HG03354 (cell line): ENCODE measurements at regions not wholly inside any gene's neighbourhood (a gene's known extent, or its start where the extent isn't known, plus 50 kb on each side); places are given as distances from the start of the nearest gene placed in this dataset.
"Not testable (repeated sequence)": the region's sequence is repeated elsewhere in the genome, so short reads cannot be mapped to it uniquely, and the experiment has no call there.

ENCODE experiments used
- ATAC-seq: cut with Tn5 transposase; IDR thresholded peaks from one replicate; pipeline ENCODE4 v1.9.1; 2021; ENCODE audit warnings: mild to moderate bottlenecking; ENCODE audit not compliant: unreplicated experiment, poor library complexity, severe bottlenecking

DNA sequence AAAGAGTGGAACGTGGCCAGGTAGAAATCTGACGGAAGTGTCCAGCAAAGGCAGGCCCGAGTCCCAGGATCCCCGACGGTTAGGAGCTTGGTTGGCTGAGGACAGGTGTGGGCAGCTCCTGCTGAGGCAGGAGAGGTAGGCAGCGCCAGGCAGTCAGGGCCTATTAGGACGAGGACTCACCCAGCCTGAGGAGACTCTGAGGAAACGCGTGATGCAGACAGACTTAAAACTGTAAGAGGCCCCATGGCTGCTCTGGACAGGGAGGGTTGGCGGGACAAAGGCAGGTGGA, 255.7 kb upstream of the SFSWAP start:
- no peak for ATAC-seq

- ATAC-seq, result no peak
Observed at GRCh38 chr12:131455581-131456110, 255.2 kb upstream of the SFSWAP start.

DNA sequence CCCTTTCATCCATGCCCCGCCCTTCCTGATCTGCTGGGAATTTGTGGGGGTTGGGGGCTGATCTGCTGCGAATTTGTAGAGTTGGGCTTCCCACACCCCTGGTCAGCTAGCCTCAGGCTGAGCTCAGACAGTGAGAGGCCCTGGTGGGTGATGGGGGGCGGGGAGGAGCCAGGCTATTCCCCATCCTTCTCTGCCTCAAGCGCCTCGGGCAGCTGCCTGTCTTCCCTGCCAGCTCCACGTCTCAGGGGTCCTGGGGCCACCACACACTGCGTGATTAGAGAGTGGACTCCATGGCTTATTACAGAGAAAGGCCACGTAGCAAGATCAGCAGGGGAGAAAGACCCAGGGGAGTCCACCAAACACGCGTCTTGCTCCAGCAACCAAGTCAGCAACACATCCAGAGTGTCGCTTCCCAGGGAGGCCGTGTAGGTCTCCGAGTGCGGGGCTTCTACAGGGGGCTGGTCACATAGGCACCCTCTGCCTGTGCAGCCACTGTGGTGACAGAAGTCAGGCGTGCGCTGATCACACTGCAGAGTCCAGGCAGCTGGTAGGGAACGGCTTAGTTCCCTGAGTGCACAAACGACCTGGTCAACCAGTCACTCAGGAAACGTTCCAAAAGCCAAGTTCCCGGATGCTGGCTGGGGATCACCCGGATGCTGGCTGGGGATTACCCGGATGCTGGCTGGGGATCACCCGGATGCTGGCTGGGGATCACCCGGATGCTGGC, 254.4 kb upstream of the SFSWAP start:
- no peak for ATAC-seq

DNA sequence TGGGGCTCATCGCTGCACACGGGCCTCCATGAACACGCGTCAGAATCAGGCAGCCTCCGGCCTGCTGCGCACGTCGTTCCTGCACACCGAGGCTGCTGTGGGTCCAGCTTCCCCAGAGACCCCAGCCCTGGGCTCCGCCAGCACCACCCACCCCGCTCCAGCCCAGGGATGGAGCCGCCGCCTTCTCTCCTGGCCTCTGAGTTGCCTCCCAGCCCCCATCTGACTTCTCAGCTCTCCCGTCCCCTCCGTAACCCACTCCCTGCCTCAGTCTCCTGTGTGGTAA, 253.9 kb upstream of the SFSWAP start:
- no peak for ATAC-seq

DNA sequence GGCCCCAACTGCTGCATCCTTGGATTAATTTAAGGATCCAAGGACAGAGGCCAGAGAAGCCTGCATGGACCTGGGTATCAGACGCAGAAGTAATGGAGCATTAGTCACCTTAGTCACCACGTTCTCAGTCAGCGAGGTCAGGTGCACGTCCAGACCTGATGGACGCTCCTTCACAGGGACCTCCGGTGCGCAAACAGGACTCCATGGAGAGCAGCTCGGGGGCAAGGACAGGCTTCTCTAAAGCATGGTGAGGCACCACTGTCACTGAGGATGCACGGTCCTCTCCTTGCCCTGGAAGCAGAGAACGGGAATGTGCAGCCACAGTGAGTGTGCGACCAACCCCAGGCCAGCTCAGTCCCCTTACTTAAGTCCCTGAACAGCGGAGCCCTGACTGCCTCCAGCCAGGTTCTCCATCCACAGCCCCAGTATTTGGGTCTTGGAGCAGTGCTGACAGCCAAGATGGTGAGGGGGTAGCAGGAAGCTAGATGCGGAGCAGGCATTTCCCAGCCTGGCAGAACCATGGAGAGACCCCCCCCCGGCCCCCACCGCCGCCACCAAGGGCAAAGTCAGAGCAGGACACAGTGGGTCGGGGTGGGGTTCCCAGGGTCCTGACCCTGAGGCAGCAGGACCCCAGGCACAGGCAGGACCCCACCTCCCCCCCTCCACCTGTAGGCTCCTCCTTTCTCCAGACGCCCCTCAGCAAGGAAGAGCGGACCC, 253.4 kb upstream of the SFSWAP start:
- no peak for ATAC-seq

- no peak for ATAC-seq
Observed at GRCh38 chr12:131458048-131458374, 252.9 kb upstream of the SFSWAP start.

- no peak for ATAC-seq
Observed at GRCh38 chr12:131458931-131459772, 251.7 kb upstream of the SFSWAP start.

- ATAC-seq, result no peak
Observed at GRCh38 chr12:131459773-131460365, 251.0 kb upstream of the SFSWAP start.

GRCh38 chr12:131460520-131460919, 250.4 kb upstream of the SFSWAP start:
- no peak for ATAC-seq

- no peak for ATAC-seq
Observed at GRCh38 chr12:131461096-131461495, 249.8 kb upstream of the SFSWAP start.

DNA sequence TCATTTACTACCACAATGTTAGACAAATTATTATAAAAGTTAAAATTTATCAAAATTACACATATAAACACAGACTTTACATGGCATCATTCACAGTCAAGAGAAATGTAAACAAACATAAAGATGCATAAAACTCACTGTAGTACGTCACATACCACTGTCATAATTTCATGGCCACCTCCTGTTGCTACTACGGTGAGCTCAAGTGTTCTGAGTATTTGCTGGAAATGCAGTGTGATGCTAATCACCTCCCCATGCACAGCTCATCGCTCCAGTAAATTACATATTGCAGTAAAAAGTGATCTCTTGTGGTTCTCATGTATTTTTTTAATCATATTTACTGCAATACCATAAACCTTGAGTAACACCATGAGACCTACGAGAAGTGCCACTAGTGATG, 247.7 kb upstream of the SFSWAP start:
- no peak for ATAC-seq

- ATAC-seq, result no peak
Observed at GRCh38 chr12:131464081-131464480, 246.8 kb upstream of the SFSWAP start.

DNA sequence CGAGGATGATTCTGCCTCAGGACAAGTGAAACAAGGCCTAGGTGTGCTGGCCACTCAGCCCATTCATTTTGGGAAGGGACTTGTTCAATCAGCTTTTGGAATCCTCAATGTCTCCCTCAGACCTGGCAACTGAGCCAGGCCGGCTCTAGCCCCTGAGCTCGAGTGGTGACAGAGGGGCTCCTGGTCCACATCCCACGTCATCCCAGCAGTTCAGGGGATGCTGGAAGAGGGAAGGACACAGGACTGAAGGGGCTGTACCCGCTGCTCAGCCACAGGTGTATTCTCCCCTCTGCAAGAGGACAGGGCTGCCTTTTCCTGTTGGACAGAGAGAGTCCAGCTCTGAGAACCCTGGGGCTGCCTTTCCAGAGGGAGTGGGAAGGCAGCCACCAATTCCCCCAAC, 244.6 kb upstream of the SFSWAP start:
- no peak for ATAC-seq

DNA sequence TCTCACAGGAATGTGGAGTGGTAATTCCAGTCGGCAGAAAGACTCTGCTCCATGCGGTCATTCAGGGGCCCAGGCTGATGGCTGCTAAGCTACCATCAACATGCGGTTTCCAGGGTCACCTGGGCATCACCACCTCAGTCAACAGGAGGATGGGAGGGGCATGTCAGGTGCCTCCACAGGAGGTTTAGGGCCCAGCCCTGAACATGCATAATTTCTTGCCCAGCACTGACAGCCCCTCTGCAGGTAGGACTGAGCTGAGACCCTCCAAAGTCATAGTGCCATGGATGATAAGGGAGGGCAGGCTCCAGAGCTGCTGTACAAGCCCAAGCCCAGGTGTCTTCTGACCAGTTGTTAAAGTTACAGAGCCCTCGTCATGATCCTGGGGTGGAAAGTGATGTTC, 244.0 kb upstream of the SFSWAP start:
- no peak for ATAC-seq

- no peak for ATAC-seq
Observed at GRCh38 chr12:131468206-131468605, 242.7 kb upstream of the SFSWAP start.

DNA sequence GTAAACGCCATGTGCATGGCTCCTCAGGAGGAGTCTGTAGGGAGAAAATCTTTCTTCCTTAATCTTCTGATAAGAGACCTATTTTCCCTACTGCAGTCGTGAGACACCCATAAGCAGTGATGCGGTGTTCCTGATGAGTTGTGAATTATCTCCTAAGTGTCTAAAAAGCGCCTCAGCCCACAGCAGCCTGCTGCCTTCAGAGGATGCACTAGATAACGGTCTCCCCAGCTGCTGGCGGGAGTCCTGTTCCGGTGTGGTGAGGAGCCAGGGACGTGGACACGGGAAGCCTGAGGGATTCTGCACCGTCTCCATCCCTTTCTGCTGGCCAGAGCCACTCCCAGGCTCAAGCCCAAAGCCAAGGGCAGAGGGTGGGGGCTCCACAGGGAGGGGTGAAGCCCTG, 240.9 kb upstream of the SFSWAP start:
- not testable (repeated sequence) for ATAC-seq

DNA sequence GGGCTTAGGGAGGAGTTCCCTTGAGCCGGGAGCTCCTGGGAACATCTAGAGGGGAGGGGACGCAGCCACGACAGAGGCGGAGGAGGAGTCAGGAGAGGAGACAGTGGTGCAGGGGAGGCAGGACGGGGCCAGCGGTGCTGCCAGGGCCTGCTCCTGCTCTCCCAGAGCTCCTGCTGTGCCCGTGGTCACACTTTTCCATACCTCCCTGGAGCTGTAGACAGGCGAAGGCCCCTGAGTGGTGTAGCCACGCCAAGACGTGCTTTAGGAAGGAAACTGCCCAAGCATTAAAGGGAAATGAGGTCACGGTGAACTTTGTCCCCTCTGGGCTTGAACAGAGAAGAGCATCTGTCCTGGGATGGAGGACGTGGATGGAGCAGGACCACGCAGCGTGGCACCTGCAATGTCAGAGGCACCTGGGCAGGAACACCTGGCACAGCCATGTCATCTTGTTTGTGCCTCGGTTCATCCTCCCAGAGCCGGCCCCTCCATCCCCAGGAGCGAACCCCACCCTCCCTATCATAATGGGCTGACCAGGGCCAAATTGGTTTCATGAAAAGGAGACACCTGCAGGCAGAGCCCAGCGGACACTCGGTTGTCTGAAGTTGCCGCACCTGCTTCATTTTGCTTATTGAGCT, 239.5 kb upstream of the SFSWAP start:
- no peak for ATAC-seq

- ATAC-seq, result no peak
Observed at GRCh38 chr12:131471946-131472732, 238.8 kb upstream of the SFSWAP start.

DNA sequence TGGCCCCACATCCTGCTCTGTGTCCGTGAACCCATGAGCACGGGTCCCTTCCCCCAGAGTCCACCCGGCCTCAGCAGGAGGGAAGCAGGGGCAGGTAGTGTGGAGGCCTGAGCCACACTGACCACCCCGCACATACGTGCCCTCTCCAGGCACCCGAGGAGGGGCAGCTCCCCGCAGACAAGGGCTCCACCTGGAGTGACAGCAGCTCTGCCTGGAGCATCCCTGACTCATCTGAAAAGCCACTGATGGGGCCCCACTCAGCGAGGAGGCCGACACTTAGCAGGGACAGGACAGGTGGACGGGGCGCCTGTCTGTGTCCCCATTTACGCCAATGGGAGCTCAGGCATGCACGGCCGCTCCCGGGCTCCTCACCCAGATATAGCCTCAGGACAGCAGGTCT, 237.6 kb upstream of the SFSWAP start:
- ATAC-seq, result no peak
